ENCODE measurements at regions not wholly inside any gene's neighbourhood (a gene's known extent, or its start where the extent isn't known, plus 50 kb on each side); places are given as distances from the start of the nearest gene placed in this dataset.
A peak's percentile ranks its signal among the peaks of the same experiment; 100 is the strongest.

GRCh38 chr6:41427642-41428335 is 92.4 kb downstream of the NCR2 start:
- Histone ChIP-seq H3K36me3 (ENCODE audit: low read depth) (no peaks in the 10 kb centered on the region), H3K9ac (peak overlapping the region; percentile 12; the same call in 1 of the 2 replicates), H3K27me3 (replicated peaks; ENCODE audit: insufficient read depth) (peaks cover 23% of the 10 kb centered on the region), H3K27ac (no peak overlapping the region), H3K4me2 (ENCODE audit: unreplicated experiment) (peak overlapping the region; percentile 63), H3K9me3 (ENCODE audit: low read depth) (no peaks in the 10 kb centered on the region), H4K20me1 (ENCODE audit: insufficient read depth) (no peaks in the 10 kb centered on the region), H3K9me2 (ENCODE audit: insufficient read depth) (no peaks in the 10 kb centered on the region), H2AFZ (peak overlapping the region; percentile 19; the same call in 1 of the 2 replicates), H3K4me3 (peak overlapping the region; percentile 53), H3K79me2 (ENCODE audit: insufficient read depth) (no peaks in the 10 kb centered on the region), H3K4me1 (ENCODE audit: insufficient read depth) (peaks cover 24% of the 10 kb centered on the region), H3F3A (ENCODE audit: insufficient read depth) (0 out of 2 replicates have a peak, but pooled peaks cover 4% of the 10 kb centered on the region)
- 1 to 3% methylated on average over 43 to 56 of the region's 71 CpGs for WGBS, 2 experiments (ENCODE audit: low coverage in 1 of 2, low lambda C conversion rate in 2 of 2, missing lambda C conversion rate in 2 of 2)
- DNase-seq: peak; percentile 57
- TF ChIP-seq EZH2phosphoT487 (IDR thresholded peaks at IDR 0.05; ENCODE audit: insufficient read depth, low read depth) (no peak), EZH2 (IDR thresholded peaks at IDR 0.05; ENCODE audit: insufficient read depth, poor library complexity, severe bottlenecking) (no peak)
- in situ Hi-C loops (cut with MboI): no loop called here

DNA sequence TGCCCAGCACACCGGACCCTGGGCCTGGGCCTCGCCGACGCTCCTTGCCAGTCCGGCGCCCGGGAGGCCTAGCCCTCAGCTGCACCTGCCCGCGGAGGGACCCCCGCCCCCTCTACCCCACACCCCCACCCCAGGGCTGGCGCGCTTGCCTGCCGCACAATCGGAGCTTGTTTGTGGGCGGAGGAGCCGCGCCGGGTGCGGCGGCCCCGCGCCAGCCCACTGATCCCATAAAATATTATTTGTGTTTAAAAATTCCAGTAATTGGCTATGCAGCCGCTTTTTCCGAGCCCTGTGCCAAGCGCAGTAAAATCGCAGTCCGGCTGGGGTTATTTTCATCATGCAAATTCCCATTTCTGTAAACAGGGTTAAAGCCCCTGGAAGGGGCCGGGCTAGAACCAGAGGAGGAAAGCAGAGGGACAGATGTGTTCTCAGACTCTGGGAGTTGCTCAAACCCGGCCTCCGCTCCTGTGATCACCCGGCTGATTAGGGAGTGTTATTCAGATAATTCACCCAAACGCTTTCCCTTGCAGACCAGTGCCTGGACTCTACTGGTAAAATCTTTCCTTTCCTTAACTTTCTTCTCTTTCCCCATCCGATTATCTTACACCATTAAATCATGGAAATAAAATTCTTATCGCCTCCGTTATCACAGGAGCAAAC is 93.1 kb downstream of the NCR2 start:
- no peak overlapping the region for H3K9ac ChIP-seq
- peak; percentile 57 for TF ChIP-seq EZH2 (IDR thresholded peaks at IDR 0.05; ENCODE audit: insufficient read depth, poor library complexity, severe bottlenecking)
- TF ChIP-seq EZH2phosphoT487 (IDR thresholded peaks at IDR 0.05; ENCODE audit: insufficient read depth, low read depth): no peak
- peak overlapping the region; percentile 19; the same call in 1 of the 2 replicates for H2AFZ ChIP-seq
- no peaks in the 10 kb centered on the region for H3K36me3 ChIP-seq (ENCODE audit: low read depth)
- peaks cover 23% of the 10 kb centered on the region for H3K27me3 ChIP-seq (replicated peaks; ENCODE audit: insufficient read depth)
- H3F3A ChIP-seq (ENCODE audit: insufficient read depth): 0 out of 2 replicates have a peak, but pooled peaks cover 4% of the 10 kb centered on the region
- in situ Hi-C loops (cut with MboI): no loop called here
- 2 to 3% methylated on average over 25 to 35 of the region's 35 CpGs for WGBS, 2 experiments (ENCODE audit: low coverage in 1 of 2, low lambda C conversion rate in 2 of 2, missing lambda C conversion rate in 2 of 2)
- no peaks in the 10 kb centered on the region for H4K20me1 ChIP-seq (ENCODE audit: insufficient read depth)
- peak overlapping the region; percentile 53; the same call in 1 of the 2 replicates for H3K4me3 ChIP-seq
- H3K9me3 ChIP-seq (ENCODE audit: low read depth): no peaks in the 10 kb centered on the region
- no peaks in the 10 kb centered on the region for H3K79me2 ChIP-seq (ENCODE audit: insufficient read depth)
- H3K27ac ChIP-seq: no peak overlapping the region
- peaks cover 24% of the 10 kb centered on the region for H3K4me1 ChIP-seq (ENCODE audit: insufficient read depth)
- peak overlapping the region; percentile 63 for H3K4me2 ChIP-seq (ENCODE audit: unreplicated experiment)
- H3K9me2 ChIP-seq (ENCODE audit: insufficient read depth): no peaks in the 10 kb centered on the region
- DNase-seq: peak; percentile 42

DNA sequence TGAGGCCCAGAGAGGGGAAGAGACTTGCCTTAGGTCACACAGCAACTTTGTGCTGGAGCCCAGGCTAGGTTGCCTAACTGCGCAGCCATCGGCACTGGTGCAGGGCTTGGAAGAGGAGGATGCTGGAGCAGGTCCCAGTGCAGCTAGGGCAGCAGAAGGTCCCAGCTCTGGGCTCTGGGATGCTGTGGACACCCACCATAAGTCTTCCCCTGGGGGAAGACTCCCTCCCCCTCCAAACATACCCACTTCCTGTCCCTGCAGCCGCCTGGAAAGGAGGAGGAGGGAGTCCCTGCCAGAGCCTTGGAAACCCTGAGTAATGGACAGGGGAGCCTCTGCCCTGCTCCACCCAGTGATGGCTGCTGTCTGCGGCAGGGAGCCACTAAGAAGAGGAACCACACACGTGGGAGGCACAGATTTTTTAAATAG is 93.6 kb downstream of the NCR2 start:
- WGBS, 2 experiments (ENCODE audit: low coverage in 1 of 2, low lambda C conversion rate in 2 of 2, missing lambda C conversion rate in 2 of 2): 3 to 7% methylated on average over 5 of the region's 5 CpGs
- 0 out of 2 replicates have a peak, but pooled peaks cover 4% of the 10 kb centered on the region for H3F3A ChIP-seq (ENCODE audit: insufficient read depth)
- H3K79me2 ChIP-seq (ENCODE audit: insufficient read depth): no peaks in the 10 kb centered on the region
- H2AFZ ChIP-seq: no peak overlapping the region; the same call in 1 of the 2 replicates
- H3K9me3 ChIP-seq (ENCODE audit: low read depth): no peaks in the 10 kb centered on the region
- peaks cover 24% of the 10 kb centered on the region for H3K4me1 ChIP-seq (ENCODE audit: insufficient read depth)
- H3K9me2 ChIP-seq (ENCODE audit: insufficient read depth): no peaks in the 10 kb centered on the region
- H3K27ac ChIP-seq: no peak overlapping the region
- TF ChIP-seq EZH2 (IDR thresholded peaks at IDR 0.05; ENCODE audit: insufficient read depth, poor library complexity, severe bottlenecking): no peak
- TF ChIP-seq EZH2phosphoT487 (IDR thresholded peaks at IDR 0.05; ENCODE audit: insufficient read depth, low read depth): no peak
- peak overlapping the region; percentile 53; the same call in 1 of the 2 replicates for H3K4me3 ChIP-seq
- H3K9ac ChIP-seq: no peak overlapping the region
- peaks cover 23% of the 10 kb centered on the region for H3K27me3 ChIP-seq (replicated peaks; ENCODE audit: insufficient read depth)
- in situ Hi-C loops (cut with MboI): no loop called here
- H4K20me1 ChIP-seq (ENCODE audit: insufficient read depth): no peaks in the 10 kb centered on the region
- peak; percentile 89 for DNase-seq
- no peaks in the 10 kb centered on the region for H3K36me3 ChIP-seq (ENCODE audit: low read depth)
- peak overlapping the region; percentile 63 for H3K4me2 ChIP-seq (ENCODE audit: unreplicated experiment)

DNA sequence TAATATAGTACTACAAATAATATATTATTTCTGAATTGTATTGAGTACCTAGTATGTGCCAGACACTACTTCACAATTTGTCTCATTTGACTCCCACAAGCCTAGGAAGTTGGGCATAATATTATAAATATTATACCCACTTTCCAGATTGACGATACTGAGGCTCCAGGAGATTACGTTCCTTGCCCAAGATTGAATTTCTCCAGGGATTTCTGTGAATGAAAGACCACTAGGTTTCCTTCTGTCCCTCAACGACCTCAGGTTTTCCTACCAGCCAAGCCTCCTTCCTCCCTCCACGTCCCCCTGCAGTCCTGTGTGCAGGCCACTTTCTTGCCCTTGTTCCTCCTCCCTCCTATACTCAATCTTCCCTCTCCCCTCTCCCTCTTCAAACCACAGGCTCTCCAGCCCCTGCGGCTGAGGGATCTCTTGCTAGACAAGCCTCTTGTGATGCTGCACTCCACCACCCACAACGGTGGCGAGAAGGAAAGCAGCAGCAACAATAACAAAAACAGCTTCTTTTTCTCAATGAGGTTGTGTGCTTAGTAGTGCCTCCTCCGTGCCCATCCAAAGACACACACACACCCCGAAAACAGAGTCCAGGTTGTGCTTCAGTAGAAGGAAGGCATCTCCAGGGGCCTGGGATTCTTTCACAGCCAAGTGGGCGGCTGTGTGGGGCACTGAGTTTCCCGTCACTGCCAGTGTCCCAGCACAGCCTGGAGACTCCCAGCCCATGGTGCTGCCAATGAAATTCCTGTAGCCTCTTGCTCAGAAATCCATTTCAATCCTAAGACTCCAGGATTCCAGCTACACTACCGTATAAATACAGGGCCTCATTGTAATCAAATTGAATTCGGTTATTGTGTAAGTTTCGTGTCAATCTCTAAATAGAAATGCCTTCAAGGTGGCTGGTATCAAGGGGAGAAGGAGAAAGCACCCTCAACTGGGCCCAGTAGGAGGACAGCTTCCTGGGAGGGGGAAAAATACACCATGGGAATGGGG is 94.4 kb downstream of the NCR2 start:
- Histone ChIP-seq H3K27ac (no peak overlapping the region), H3K36me3 (ENCODE audit: low read depth) (no peaks in the 10 kb centered on the region), H3K4me1 (ENCODE audit: insufficient read depth) (peaks cover 24% of the 10 kb centered on the region), H4K20me1 (ENCODE audit: insufficient read depth) (no peaks in the 10 kb centered on the region), H3K9ac (no peak overlapping the region), H3K27me3 (replicated peaks; ENCODE audit: insufficient read depth) (peaks cover 23% of the 10 kb centered on the region), H3F3A (ENCODE audit: insufficient read depth) (0 out of 2 replicates have a peak, but pooled peaks cover 4% of the 10 kb centered on the region), H3K4me2 (ENCODE audit: unreplicated experiment) (no peak overlapping the region), H3K79me2 (ENCODE audit: insufficient read depth) (no peaks in the 10 kb centered on the region), H3K4me3 (no peak overlapping the region), H3K9me2 (ENCODE audit: insufficient read depth) (no peaks in the 10 kb centered on the region), H3K9me3 (ENCODE audit: low read depth) (no peaks in the 10 kb centered on the region), H2AFZ (no peak overlapping the region)
- in situ Hi-C loops (cut with MboI): no loop called here
- TF ChIP-seq EZH2 (IDR thresholded peaks at IDR 0.05; ENCODE audit: insufficient read depth, poor library complexity, severe bottlenecking) (no peak), EZH2phosphoT487 (IDR thresholded peaks at IDR 0.05; ENCODE audit: insufficient read depth, low read depth) (no peak)
- no peak for DNase-seq
- WGBS, 2 experiments (ENCODE audit: low coverage in 1 of 2, low lambda C conversion rate in 2 of 2, missing lambda C conversion rate in 2 of 2): 55 to 57% methylated on average over 14 of the region's 14 CpGs
